HG03103 (cell line): ENCODE measurements at regions not wholly inside any gene's neighbourhood (a gene's known extent, or its start where the extent isn't known, plus 50 kb on each side); places are given as distances from the start of the nearest gene placed in this dataset.

ENCODE experiments used
- ATAC-seq: cut with Tn5 transposase; IDR thresholded peaks from one replicate; pipeline ENCODE4 v1.9.1; 2021; ENCODE audit warnings: low read depth; ENCODE audit not compliant: unreplicated experiment

GRCh38 chr20:21809961-21810523, 104.6 kb downstream of the PAX1 start:
- ATAC-seq: no peak

GRCh38 chr20:21808863-21809664, 103.6 kb downstream of the PAX1 start:
- ATAC-seq: no peak

GRCh38 chr20:21808139-21808538, 102.7 kb downstream of the PAX1 start:
- ATAC-seq: no peak

- ATAC-seq: no peak
Measured at GRCh38 chr20:21804802-21805201, 99.3 kb downstream of the PAX1 start.

GRCh38 chr20:21801193-21801592, 95.7 kb downstream of the PAX1 start:
- no peak for ATAC-seq

- ATAC-seq: no peak
Measured at GRCh38 chr20:21798384-21798783, 92.9 kb downstream of the PAX1 start.

GRCh38 chr20:21796059-21796458, 90.6 kb downstream of the PAX1 start:
- ATAC-seq: no peak

GRCh38 chr20:21788082-21788481, 82.6 kb downstream of the PAX1 start:
- ATAC-seq: no peak

GRCh38 chr20:21781446-21782075, 76.1 kb downstream of the PAX1 start:
- ATAC-seq: no peak

- no peak for ATAC-seq
Measured at GRCh38 chr20:21780528-21780927, 75.1 kb downstream of the PAX1 start.
